GM12878 (cell line): ENCODE measurements at regions not wholly inside any gene's neighbourhood (a gene's known extent, or its start where the extent isn't known, plus 50 kb on each side); places are given as distances from the start of the nearest gene placed in this dataset.

ENCODE experiments used
- ATF7 ChIP-seq: fragments of 450-650 bp; IDR thresholded peaks from 2 replicates; pipeline ENCODE4 v1.6.1; 2016; ENCODE audit warnings: low read depth, mild to moderate bottlenecking
- SMAD5 ChIP-seq: IDR thresholded peaks from 2 replicates; pipeline ENCODE4 v1.6.1; 2016; ENCODE audit warnings: antibody characterized with exemption, low read depth
- ZNF274 ChIP-seq: IDR thresholded peaks from one replicate; pipeline ENCODE4 v1.8.0; 2011; ENCODE audit not compliant: insufficient read length, insufficient read depth
- TF ChIP-seq, protein P1 (sequence below): IDR thresholded peaks from 2 replicates; pipeline ENCODE4 v1.6.1; 2012; ENCODE audit warnings: low read depth, low read length, improper control_type of control experiment
- TF ChIP-seq, protein P2 (sequence below): IDR thresholded peaks from 2 replicates; pipeline ENCODE4 v1.6.1; 2011; ENCODE audit warnings: low read depth, mild to moderate bottlenecking, low read length, moderate library complexity, borderline replicate concordance; ENCODE audit errors: extremely low read depth
- TF ChIP-seq, protein P3 (sequence below): fragments of 450-650 bp; IDR thresholded peaks from 2 replicates; pipeline ENCODE4 v1.6.1; 2017; ENCODE audit warnings: mild to moderate bottlenecking, moderate library complexity
- TF ChIP-seq, protein P4 (sequence below): fragments of 450-650 bp; IDR thresholded peaks from 2 replicates; pipeline ENCODE4 v1.6.1; 2014; ENCODE audit warnings: mild to moderate bottlenecking

DNA sequence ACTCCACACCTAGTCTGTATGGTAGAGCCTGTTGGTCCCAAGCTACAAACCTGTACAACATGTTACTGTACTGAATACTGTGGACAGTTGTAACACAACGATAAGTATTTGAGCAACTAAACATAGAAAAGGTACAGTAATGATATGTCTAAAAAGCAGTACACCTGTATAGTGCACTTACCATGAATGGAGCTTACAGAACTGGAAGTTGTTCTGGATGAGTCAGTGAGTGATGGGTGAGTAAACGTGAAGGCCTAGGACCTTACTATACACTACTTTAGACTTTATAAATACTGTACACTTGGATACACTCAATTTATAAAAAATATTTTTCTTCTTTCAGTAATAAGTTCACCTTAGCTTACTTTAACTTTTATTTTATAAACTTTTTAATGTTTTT, 104.0 kb downstream of the TMA16 start (continued):
- TF ChIP-seq, protein P1, sequence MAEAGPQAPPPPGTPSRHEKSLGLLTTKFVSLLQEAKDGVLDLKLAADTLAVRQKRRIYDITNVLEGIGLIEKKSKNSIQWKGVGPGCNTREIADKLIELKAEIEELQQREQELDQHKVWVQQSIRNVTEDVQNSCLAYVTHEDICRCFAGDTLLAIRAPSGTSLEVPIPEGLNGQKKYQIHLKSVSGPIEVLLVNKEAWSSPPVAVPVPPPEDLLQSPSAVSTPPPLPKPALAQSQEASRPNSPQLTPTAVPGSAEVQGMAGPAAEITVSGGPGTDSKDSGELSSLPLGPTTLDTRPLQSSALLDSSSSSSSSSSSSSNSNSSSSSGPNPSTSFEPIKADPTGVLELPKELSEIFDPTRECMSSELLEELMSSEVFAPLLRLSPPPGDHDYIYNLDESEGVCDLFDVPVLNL = no peak
- TF ChIP-seq SMAD5 (no peak), ATF7 (no peak), ZNF274 (no peak)
- TF ChIP-seq, protein P2, sequence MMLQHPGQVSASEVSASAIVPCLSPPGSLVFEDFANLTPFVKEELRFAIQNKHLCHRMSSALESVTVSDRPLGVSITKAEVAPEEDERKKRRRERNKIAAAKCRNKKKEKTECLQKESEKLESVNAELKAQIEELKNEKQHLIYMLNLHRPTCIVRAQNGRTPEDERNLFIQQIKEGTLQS = no peak
- TF ChIP-seq, protein P3, sequence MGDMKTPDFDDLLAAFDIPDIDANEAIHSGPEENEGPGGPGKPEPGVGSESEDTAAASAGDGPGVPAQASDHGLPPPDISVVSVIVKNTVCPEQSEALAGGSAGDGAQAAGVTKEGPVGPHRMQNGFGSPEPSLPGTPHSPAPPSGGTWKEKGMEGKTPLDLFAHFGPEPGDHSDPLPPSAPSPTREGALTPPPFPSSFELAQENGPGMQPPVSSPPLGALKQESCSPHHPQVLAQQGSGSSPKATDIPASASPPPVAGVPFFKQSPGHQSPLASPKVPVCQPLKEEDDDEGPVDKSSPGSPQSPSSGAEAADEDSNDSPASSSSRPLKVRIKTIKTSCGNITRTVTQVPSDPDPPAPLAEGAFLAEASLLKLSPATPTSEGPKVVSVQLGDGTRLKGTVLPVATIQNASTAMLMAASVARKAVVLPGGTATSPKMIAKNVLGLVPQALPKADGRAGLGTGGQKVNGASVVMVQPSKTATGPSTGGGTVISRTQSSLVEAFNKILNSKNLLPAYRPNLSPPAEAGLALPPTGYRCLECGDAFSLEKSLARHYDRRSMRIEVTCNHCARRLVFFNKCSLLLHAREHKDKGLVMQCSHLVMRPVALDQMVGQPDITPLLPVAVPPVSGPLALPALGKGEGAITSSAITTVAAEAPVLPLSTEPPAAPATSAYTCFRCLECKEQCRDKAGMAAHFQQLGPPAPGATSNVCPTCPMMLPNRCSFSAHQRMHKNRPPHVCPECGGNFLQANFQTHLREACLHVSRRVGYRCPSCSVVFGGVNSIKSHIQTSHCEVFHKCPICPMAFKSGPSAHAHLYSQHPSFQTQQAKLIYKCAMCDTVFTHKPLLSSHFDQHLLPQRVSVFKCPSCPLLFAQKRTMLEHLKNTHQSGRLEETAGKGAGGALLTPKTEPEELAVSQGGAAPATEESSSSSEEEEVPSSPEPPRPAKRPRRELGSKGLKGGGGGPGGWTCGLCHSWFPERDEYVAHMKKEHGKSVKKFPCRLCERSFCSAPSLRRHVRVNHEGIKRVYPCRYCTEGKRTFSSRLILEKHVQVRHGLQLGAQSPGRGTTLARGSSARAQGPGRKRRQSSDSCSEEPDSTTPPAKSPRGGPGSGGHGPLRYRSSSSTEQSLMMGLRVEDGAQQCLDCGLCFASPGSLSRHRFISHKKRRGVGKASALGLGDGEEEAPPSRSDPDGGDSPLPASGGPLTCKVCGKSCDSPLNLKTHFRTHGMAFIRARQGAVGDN = no peak
- TF ChIP-seq, protein P4, sequence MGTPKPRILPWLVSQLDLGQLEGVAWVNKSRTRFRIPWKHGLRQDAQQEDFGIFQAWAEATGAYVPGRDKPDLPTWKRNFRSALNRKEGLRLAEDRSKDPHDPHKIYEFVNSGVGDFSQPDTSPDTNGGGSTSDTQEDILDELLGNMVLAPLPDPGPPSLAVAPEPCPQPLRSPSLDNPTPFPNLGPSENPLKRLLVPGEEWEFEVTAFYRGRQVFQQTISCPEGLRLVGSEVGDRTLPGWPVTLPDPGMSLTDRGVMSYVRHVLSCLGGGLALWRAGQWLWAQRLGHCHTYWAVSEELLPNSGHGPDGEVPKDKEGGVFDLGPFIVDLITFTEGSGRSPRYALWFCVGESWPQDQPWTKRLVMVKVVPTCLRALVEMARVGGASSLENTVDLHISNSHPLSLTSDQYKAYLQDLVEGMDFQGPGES = no peak
- TF ChIP-seq, all 136 proteins: peak for 0
